ACHN (cell line): ENCODE measurements at regions not wholly inside any gene's neighbourhood (a gene's known extent, or its start where the extent isn't known, plus 50 kb on each side); places are given as distances from the start of the nearest gene placed in this dataset.
"Not testable (repeated sequence)": the region's sequence is repeated elsewhere in the genome, so short reads cannot be mapped to it uniquely, and the experiment has no call there.

Source experiments
- DNase-seq: peaks from one replicate; pipeline ENCODE4 v3.0.0-alpha.2; 2015
- in situ Hi-C: cut with HindIII; loops from 2 replicates; pipeline ENCODE4 v1.10.0; 2017; ENCODE audit warnings: low sequenced_read_pairs, low pct_ligation_motif_present, low pct_unique_long_range_greater_than_20kb

- in situ Hi-C loops: no loop called here
- DNase-seq: no peak
These were observed 382.7 kb upstream of the RGS6 start for GRCh38 chr14:71549421-71550050.

GRCh38 chr14:71550367-71550766 lies 381.9 kb upstream of the RGS6 start:
- no peak for DNase-seq
- in situ Hi-C loops: no loop called here

DNA sequence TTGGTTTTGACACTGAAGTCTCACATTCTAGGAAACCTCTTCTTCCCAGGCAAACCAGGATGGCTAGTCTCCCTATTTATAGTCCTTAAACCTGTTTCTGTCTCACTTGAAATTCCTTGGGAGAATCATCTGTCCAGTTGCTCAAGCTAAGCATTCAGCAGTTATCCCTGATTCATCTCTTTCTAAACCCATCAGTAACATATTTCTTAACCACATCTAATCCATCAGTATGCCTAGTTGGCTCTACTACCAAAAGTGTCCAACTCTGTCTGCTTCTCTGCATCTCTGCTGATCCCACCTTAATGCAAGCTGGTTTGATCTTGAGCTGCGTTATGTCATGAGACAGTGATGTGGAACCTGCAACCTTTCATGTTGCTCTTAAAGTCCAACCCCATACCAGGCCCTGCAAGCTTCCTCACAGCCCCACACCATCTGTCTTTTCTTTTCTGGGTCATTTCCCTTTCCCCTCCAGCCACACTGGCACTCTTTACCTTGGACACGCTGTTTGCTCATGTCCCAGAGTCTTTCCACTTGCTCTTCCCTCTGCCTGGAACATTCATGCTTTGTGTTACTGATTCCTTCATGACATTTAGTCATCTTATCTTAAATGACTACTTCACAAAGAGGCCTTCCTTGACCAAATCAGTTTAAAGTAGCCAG lies 380.8 kb upstream of the RGS6 start:
- DNase-seq: peak; percentile 39
- in situ Hi-C loops: no loop called here

DNA sequence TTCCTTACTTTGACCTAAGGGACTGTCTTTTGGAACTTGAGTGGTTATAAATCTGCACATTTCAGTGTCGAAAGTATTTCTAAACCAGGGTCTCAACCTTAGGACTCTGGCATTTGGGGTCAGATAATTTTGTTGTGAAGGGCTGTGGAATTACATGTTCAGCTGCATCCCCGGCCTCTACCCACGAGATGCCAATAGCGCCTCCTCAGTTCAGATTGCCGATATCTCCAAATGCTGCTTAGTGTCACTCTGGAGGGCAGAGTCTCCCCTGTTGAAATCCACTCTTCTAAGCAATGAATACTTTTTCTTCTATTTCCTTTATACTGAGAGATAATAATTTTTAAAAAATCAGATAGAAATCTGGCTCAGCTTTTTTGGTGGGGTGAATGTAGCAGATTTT lies 379.4 kb upstream of the RGS6 start:
- in situ Hi-C loops: no loop called here
- DNase-seq: no peak

DNA sequence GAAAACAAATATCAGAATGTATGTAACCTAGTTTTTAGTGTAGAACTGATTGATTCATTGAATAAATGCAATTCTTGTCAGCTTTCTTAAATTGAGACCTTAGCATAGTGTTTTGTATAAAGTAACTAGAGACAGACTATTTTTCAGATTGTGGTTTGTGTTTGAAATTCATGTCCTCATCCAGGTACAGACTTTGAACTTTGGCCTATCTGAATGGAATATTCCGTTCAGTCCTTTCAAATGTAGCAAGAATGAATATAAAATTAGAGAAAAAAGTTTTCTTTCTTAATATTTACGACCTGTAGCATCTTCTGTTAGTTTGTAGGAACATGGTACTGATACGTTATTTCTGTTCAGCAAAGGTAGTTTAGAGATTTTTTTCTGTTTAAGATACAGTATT lies 378.4 kb upstream of the RGS6 start:
- in situ Hi-C loops: no loop called here

GRCh38 chr14:71554323-71554722 lies 377.9 kb upstream of the RGS6 start:
- no peak for DNase-seq
- in situ Hi-C loops: no loop called here

More for the DNA sequence above, 378.4 kb upstream of the RGS6 start:
- no peak for DNase-seq

DNA sequence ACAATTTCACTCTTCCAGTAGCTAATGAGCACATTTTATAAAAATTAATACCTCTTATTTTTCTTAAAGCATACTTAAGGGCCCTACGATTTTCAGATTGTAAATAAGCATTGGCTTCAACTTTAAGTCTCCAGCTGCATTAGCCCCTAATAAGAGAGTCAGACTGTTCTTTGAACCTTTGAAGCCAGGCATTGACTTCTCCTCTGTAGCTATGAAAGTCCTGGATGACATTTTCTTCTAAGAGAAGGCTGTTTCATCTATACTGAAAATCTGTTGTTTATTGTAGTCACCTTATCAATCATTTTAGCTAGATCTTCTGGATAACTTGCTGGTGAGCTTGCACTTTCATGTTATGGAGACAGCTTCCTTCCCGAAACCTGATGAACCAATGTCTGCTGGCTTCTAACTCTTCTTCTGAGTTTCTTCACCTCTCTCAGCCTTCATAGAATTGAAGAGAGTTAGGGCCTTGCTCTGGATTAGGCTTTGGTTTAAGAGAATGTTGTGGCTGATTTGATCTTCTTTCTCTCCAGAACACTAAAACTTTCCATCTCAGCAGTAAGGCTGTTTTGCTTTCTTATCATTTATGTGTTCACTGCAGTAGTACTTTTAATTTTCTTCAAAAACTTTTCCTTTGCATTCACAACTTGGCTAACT lies 377.1 kb upstream of the RGS6 start:
- in situ Hi-C loops: no loop called here
- no peak for DNase-seq

- DNase-seq: peak; percentile 36
- in situ Hi-C loops: no loop called here
These were observed 376.3 kb upstream of the RGS6 start for GRCh38 chr14:71555654-71556559.

GRCh38 chr14:71556730-71557129 lies 375.5 kb upstream of the RGS6 start:
- DNase-seq: no peak
- in situ Hi-C loops: no loop called here

DNA sequence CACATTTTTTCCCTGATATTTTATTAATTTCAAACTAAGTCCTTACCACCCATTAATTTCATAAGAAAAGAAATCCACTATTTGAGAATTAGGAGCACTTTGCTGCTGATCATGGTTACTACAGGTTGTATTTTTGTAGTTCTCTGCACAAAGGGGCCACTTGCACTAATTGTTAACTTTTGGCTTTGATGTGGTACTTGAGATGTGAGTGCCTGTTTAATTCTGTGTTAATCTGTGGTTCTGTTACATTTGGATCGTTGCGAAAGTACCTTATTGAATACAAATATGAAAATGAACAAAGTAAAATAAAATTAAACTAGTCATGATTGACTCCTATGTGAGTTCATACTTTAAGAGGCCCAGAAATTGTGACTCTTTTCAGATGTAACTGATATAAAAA lies 374.9 kb upstream of the RGS6 start:
- in situ Hi-C loops: no loop called here
- no peak for DNase-seq

GRCh38 chr14:71558943-71559342 lies 373.3 kb upstream of the RGS6 start:
- DNase-seq, in situ Hi-C loops: not testable (repeated sequence)

GRCh38 chr14:71560751-71561150 lies 371.5 kb upstream of the RGS6 start:
- in situ Hi-C loops: no loop called here
- no peak for DNase-seq

DNA sequence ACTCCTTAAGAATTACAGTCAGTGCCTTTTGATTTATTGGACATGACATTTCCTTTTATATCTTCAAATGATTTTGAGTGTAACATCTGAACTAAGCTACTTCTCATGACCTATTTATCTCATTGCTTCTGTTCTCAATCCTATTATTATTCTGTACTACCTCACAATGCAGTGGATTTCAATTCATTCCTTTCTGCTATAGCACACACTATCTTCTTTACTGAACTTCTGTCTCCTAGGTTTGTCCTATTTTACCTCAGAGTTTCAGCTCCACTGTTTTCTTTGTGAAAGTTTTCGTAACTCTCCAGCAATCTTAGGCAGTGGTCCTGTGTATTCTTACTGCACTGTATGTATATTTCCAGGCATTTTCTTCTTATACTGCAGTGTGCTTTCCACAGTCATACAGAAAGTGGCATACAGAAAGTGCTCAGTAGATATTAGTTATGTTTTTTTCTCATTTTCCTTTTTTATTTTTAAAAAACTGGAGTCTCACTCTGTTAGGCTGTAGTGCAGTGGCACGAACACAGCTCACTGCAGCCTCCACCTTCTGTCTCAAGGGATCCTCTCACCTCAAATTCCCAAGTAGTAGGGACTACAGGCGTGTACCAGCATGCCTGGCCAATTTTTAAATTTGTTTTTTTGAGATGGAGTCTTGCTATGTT lies 368.6 kb upstream of the RGS6 start:
- no peak for DNase-seq
- in situ Hi-C loops: no loop called here

DNA sequence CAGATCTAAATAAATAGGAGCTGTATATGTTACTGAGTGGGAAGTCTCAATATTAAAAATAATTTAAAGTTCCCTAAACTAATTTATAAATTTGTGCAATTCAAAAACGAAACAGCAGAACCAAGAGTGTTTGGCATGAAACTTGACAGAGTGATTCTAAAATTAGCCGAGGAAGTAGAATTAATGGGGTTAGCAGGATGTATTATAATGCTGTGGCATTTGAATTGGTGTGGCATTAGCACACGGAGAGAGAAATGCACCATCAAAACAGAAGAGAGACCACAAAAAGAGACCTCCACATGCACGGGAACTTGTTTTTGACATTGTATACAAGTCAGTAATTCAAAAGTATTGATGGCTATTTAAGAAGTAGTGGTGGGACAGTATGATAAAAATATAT lies 366.0 kb upstream of the RGS6 start:
- in situ Hi-C loops: no loop called here
- no peak for DNase-seq

GRCh38 chr14:71567499-71568133 lies 364.6 kb upstream of the RGS6 start:
- in situ Hi-C loops, DNase-seq: not testable (repeated sequence)

GRCh38 chr14:71574976-71575375 lies 357.3 kb upstream of the RGS6 start:
- DNase-seq: peak; percentile 80
- in situ Hi-C loops: no loop called here

GRCh38 chr14:71576472-71576871 lies 355.8 kb upstream of the RGS6 start:
- DNase-seq: no peak
- in situ Hi-C loops: no loop called here

DNA sequence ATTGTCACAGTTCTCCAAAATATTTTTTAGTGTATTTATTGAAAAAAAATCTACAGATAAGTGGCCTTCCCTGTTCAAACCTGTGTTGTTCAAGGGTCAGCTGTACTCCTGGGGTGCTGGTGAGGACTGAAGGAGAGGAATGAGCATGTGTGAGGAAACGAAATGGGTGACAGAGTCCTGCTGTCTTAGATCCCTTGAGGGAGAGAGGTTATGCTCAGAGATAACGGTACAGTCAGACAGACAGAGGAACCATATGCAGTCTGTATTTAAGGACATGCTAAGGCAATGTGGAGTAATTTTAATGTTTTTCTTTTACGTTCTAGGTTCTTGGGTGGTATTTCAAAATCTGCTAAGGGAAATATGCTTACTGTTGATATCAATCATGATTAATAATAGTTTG lies 352.9 kb upstream of the RGS6 start:
- DNase-seq: no peak
- in situ Hi-C loops: no loop called here
